Fibroblast of lung (primary cell): ENCODE measurements at regions not wholly inside any gene's neighbourhood (a gene's known extent, or its start where the extent isn't known, plus 50 kb on each side); places are given as distances from the start of the nearest gene placed in this dataset.

Experiments
- DNase-seq, 2 donors: peaks; one replicate each; pipeline versions ENCODE4 v3.0.0 to v3.0.0-alpha.2; 2010; ENCODE audit warnings: low read depth in 2 of 2
- H2AFZ ChIP-seq: 2 replicates; pipeline ENCODE4 v1.5.1; 2012; ENCODE audit warnings: low read length, control low read depth, inconsistent platforms
- H3K27ac ChIP-seq: 2 replicates; pipeline ENCODE4 v1.5.1; 2011; ENCODE audit warnings: low read length, control low read depth; ENCODE audit not compliant: insufficient read depth
- H3K27me3 ChIP-seq: 2 replicates; pipeline ENCODE4 v1.5.1; 2011; ENCODE audit warnings: mild to moderate bottlenecking, low read length; ENCODE audit not compliant: control insufficient read depth, insufficient read depth
- H3K36me3 ChIP-seq: 2 replicates; pipeline ENCODE4 v1.5.1; 2011; ENCODE audit warnings: low read length; ENCODE audit not compliant: control insufficient read depth, insufficient read depth
- H3K4me1 ChIP-seq: 2 replicates; pipeline ENCODE4 v1.5.1; 2011; ENCODE audit warnings: low read length; ENCODE audit not compliant: control insufficient read depth, insufficient read depth; ENCODE audit errors: extremely low read depth
- H3K4me2 ChIP-seq: 2 replicates; pipeline ENCODE4 v1.5.1; 2011; ENCODE audit warnings: low read length, control low read depth; ENCODE audit not compliant: insufficient read depth; ENCODE audit errors: extremely low read depth
- H3K4me3 ChIP-seq, 4 experiments: fragments of 200-600 bp in 1 of 4; sonication (generic) in 1 of 4; replicated peaks in 1 of 4; 2 replicates each; pipeline ENCODE4 v1.5.1; 2011 to 2016; ENCODE audit warnings: low read length in 4 of 4, low read depth in 3 of 4, mild to moderate bottlenecking in 3 of 4, control low read depth in 2 of 4, inconsistent platforms in 1 of 4, mixed read lengths in 1 of 4; ENCODE audit not compliant: insufficient read depth in 1 of 4; ENCODE audit errors: control extremely low read depth in 1 of 4
- H3K79me2 ChIP-seq: 2 replicates; pipeline ENCODE4 v1.5.1; 2012; ENCODE audit warnings: mild to moderate bottlenecking, low read length, inconsistent platforms; ENCODE audit not compliant: control insufficient read depth, insufficient read depth
- H3K9ac ChIP-seq: 2 replicates; pipeline ENCODE4 v1.5.1; 2011; ENCODE audit warnings: mild to moderate bottlenecking, low read length, control low read depth; ENCODE audit not compliant: insufficient read depth
- H3K9me3 ChIP-seq: 2 replicates; pipeline ENCODE4 v1.5.1; 2012; ENCODE audit warnings: low read depth, low read length; ENCODE audit not compliant: control insufficient read depth, insufficient read depth
- H4K20me1 ChIP-seq: 2 replicates; pipeline ENCODE4 v1.5.1; 2011; ENCODE audit warnings: low read length; ENCODE audit not compliant: control insufficient read depth, insufficient read depth; ENCODE audit errors: extremely low read depth
- EZH2 ChIP-seq: IDR thresholded peaks from 2 replicates; pipeline ENCODE4 v1.5.1; 2012; ENCODE audit warnings: low read length, control low read depth, mild to moderate bottlenecking; ENCODE audit errors: missing control alignments
- TF ChIP-seq, protein P1 (sequence below), 2 donors: IDR thresholded peaks in 1 of 2; conservative IDR thresholded peaks in 1 of 2; 1 replicate in 1 of 2; 2 replicates in 1 of 2; pipeline ENCODE4 v1.5.1; 2011 to 2012; ENCODE audit warnings: low read length in 2 of 2, control low read depth in 1 of 2, inconsistent platforms in 1 of 2, low read depth in 1 of 2, mild to moderate bottlenecking in 1 of 2

DNA sequence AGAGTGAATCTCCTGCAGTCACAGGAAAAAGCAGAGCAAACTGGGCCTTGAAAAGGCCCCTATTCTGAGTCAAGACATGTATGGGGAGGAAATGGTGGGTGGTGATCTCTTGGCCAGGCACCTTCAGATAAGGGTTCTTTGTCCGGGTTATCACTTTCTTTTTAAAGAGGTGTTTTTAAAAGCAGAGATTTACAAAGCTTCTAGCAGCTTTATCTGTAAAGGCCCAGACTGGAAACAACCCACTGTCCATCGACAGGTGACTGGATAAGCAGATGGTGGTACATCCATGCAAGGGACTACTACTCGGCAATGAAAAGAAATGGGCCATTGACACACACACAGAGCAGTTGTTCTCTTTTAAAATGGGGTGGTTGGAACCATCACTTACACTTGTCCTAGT lies 596.7 kb upstream of the MKI67 start:
- Histone ChIP-seq H3K4me2 (no peak overlapping the region), H3K9me3 (no peaks in the 10 kb centered on the region), H3K79me2 (no peaks in the 10 kb centered on the region), H2AFZ (no peak overlapping the region), H3K4me3 (no peak overlapping the region), H3K9ac (no peak overlapping the region), H3K36me3 (no peaks in the 10 kb centered on the region), H3K27me3 (no peaks in the 10 kb centered on the region), H3K27ac (no peak overlapping the region), H4K20me1 (no peaks in the 10 kb centered on the region), H3K4me1 (no peaks in the 10 kb centered on the region)
- no peak for DNase-seq
- TF ChIP-seq, protein P1, sequence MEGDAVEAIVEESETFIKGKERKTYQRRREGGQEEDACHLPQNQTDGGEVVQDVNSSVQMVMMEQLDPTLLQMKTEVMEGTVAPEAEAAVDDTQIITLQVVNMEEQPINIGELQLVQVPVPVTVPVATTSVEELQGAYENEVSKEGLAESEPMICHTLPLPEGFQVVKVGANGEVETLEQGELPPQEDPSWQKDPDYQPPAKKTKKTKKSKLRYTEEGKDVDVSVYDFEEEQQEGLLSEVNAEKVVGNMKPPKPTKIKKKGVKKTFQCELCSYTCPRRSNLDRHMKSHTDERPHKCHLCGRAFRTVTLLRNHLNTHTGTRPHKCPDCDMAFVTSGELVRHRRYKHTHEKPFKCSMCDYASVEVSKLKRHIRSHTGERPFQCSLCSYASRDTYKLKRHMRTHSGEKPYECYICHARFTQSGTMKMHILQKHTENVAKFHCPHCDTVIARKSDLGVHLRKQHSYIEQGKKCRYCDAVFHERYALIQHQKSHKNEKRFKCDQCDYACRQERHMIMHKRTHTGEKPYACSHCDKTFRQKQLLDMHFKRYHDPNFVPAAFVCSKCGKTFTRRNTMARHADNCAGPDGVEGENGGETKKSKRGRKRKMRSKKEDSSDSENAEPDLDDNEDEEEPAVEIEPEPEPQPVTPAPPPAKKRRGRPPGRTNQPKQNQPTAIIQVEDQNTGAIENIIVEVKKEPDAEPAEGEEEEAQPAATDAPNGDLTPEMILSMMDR (conservative IDR thresholded peaks at IDR 0.05 in 1 of 2, IDR thresholded peaks at IDR 0.05 in 1 of 2; ENCODE audit: low read depth in 1 of 2, low read length in 2 of 2), result no peak
- no peak for TF ChIP-seq EZH2

DNA sequence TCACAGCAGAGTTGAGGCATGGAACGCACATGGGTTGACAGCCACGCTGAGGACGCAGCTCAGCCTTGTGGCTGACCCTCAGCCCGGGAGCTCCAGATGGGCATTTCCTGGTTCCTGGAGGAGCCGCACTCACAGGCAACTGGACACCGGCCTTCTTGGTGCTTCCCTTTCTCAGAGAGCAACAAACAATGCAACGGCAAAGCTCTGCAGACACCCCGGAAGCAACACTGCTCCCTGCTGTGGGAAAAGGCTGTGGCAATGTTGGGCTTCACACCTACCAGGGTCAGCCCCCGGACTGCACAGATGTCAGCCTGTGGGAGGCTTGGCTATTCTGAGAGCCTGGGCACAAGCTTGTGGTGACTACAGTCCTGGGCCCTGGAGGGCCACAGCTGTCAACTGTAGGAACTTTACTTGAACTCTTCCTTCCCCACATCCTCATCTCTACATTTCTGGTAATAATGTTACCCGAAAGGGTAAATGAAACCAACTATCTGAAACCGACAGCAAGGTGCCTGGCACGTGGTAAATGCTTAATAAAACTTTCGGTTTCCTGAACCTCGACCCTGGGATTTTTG lies 597.5 kb upstream of the MKI67 start:
- no peak overlapping the region for H3K4me3 ChIP-seq
- H3K4me2 ChIP-seq, result no peak overlapping the region
- no peaks in the 10 kb centered on the region for H3K27me3 ChIP-seq
- no peaks in the 10 kb centered on the region for H4K20me1 ChIP-seq
- no peaks in the 10 kb centered on the region for H3K36me3 ChIP-seq
- H3K4me1 ChIP-seq, result no peaks in the 10 kb centered on the region
- no peak for DNase-seq
- H3K27ac ChIP-seq, result no peak overlapping the region
- H3K9me3 ChIP-seq, result no peaks in the 10 kb centered on the region
- H2AFZ ChIP-seq, result no peak overlapping the region
- H3K79me2 ChIP-seq, result no peaks in the 10 kb centered on the region
- no peak overlapping the region for H3K9ac ChIP-seq
- TF ChIP-seq, protein P1 (conservative IDR thresholded peaks at IDR 0.05 in 1 of 2, IDR thresholded peaks at IDR 0.05 in 1 of 2; ENCODE audit: low read depth in 1 of 2, low read length in 2 of 2), result no peak
- no peak for TF ChIP-seq EZH2

DNA sequence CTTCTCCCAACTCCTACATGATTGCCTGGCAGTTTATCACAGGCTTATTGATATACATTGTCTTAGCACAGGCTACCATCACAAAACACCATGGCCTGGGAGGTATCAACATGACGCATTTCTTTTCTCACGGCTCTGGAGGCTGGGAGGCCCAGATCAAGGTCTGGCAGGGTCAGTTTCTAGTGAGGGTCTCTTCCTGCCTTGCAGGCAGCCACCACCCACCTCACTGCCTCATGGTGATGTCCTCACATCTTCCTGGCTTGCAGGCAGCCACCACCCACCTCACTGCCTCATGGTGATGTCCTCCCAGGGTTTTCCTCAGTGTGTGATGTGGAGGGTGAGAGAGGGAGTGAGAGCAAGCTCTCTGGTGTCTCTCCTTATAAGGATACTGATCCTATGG lies 599.3 kb upstream of the MKI67 start:
- H3K4me3 ChIP-seq, result no peak overlapping the region
- H3K27ac ChIP-seq, result no peak overlapping the region
- no peaks in the 10 kb centered on the region for H3K9me3 ChIP-seq
- no peaks in the 10 kb centered on the region for H3K79me2 ChIP-seq
- H3K4me1 ChIP-seq, result no peaks in the 10 kb centered on the region
- no peaks in the 10 kb centered on the region for H3K36me3 ChIP-seq
- no peaks in the 10 kb centered on the region for H3K27me3 ChIP-seq
- no peak overlapping the region for H3K4me2 ChIP-seq
- H3K9ac ChIP-seq, result no peak overlapping the region
- H2AFZ ChIP-seq, result no peak overlapping the region
- TF ChIP-seq, protein P1 (conservative IDR thresholded peaks at IDR 0.05 in 1 of 2, IDR thresholded peaks at IDR 0.05 in 1 of 2; ENCODE audit: low read depth in 1 of 2, low read length in 2 of 2), result no peak
- TF ChIP-seq EZH2, result no peak
- H4K20me1 ChIP-seq, result no peaks in the 10 kb centered on the region
- DNase-seq, result no peak
